Fibroblast of skin of back (primary cell): ENCODE measurements at regions not wholly inside any gene's neighbourhood (a gene's known extent, or its start where the extent isn't known, plus 50 kb on each side); places are given as distances from the start of the nearest gene placed in this dataset.
A peak's percentile ranks its signal among the peaks of the same experiment; 100 is the strongest.

ENCODE experiments used
- DNase-seq: peaks from one replicate; pipeline ENCODE4 v3.0.0-alpha.2; 2013

GRCh38 chr20:22652681-22653588 is 68.6 kb upstream of the FOXA2 start:
- no peak for DNase-seq

- no peak for DNase-seq
Observed at GRCh38 chr20:22653658-22654642, 69.6 kb upstream of the FOXA2 start.

GRCh38 chr20:22663528-22664025 is 79.2 kb upstream of the FOXA2 start:
- no peak for DNase-seq

GRCh38 chr20:22667198-22667597 is 82.8 kb upstream of the FOXA2 start:
- DNase-seq: no peak

GRCh38 chr20:22672191-22672590 is 87.8 kb upstream of the FOXA2 start:
- no peak for DNase-seq

- DNase-seq: no peak
Observed at GRCh38 chr20:22673467-22673866, 89.1 kb upstream of the FOXA2 start.

GRCh38 chr20:22675341-22675740 is 91.0 kb upstream of the FOXA2 start:
- no peak for DNase-seq

- no peak for DNase-seq
Observed at GRCh38 chr20:22678678-22679077, 94.3 kb upstream of the FOXA2 start.

GRCh38 chr20:22679197-22679596 is 94.8 kb upstream of the FOXA2 start:
- no peak for DNase-seq

- DNase-seq: no peak
Observed at GRCh38 chr20:22680031-22680740, 95.8 kb upstream of the FOXA2 start.

- DNase-seq: no peak
Observed at GRCh38 chr20:22681591-22682248, 97.3 kb upstream of the FOXA2 start.

GRCh38 chr20:22682381-22682780 is 98.0 kb upstream of the FOXA2 start:
- no peak for DNase-seq

GRCh38 chr20:22684072-22684762 is 99.8 kb upstream of the FOXA2 start:
- DNase-seq: peak; percentile 74

- DNase-seq: no peak
Observed at GRCh38 chr20:22684763-22685443, 100.5 kb upstream of the FOXA2 start.

- DNase-seq: peak; percentile 81
Observed at GRCh38 chr20:22686097-22686496, 101.7 kb upstream of the FOXA2 start.

- no peak for DNase-seq
Observed at GRCh38 chr20:22687676-22688349, 103.4 kb upstream of the FOXA2 start.

GRCh38 chr20:22688485-22688884 is 104.1 kb upstream of the FOXA2 start:
- DNase-seq: no peak

- DNase-seq: no peak
Observed at GRCh38 chr20:22689266-22689665, 104.9 kb upstream of the FOXA2 start.

GRCh38 chr20:22690000-22690399 is 105.6 kb upstream of the FOXA2 start:
- no peak for DNase-seq

GRCh38 chr20:22690616-22691179 is 106.3 kb upstream of the FOXA2 start:
- no peak for DNase-seq
